SK-N-SH (cell line): ENCODE measurements at regions not wholly inside any gene's neighbourhood (a gene's known extent, or its start where the extent isn't known, plus 50 kb on each side); places are given as distances from the start of the nearest gene placed in this dataset.

Source experiments
- CTCF ChIA-PET: fragments of 300-600, 350-600 bp; formaldehyde crosslinking; extraction: SDS; loops from one replicate; lab custom pipeline; 2021; lab: Yijun Ruan, JAX
- POLR2A ChIA-PET: fragments of 350-600 bp; sonication (Branson Sonifier 250); formaldehyde crosslinking; extraction: SDS; loops from one replicate; lab custom pipeline; 2020; ENCODE audit warnings: antibody characterized with exemption, inconsistent platforms; lab: Yijun Ruan, JAX
- DNase-seq: peaks from one replicate; pipeline ENCODE4 v3.0.0; 2012
- H2AFZ ChIP-seq: fragments of 200-600 bp; sonication (generic); 2 replicates; pipeline ENCODE4 v1.8.1; 2016; ENCODE audit warnings: antibody characterized with exemption, mild to moderate bottlenecking, low read depth
- H3F3A ChIP-seq: fragments of 200-600 bp; sonication (generic); replicated peaks from 2 replicates; pipeline ENCODE3; 2016; ENCODE audit warnings: antibody characterized with exemption, mild to moderate bottlenecking; ENCODE audit not compliant: insufficient read depth
- H3K27ac ChIP-seq, 2 experiments: fragments of 200-500 bp in 1 of 2; fragments of 200-600 bp in 1 of 2; sonication (Bioruptor generic) in 1 of 2; sonication (generic), shearing (Covaris generic) in 1 of 2; 2 replicates each; pipeline versions ENCODE4 v1.5.1 to v1.6.1; 2014 to 2016; ENCODE audit warnings: low read depth in 2 of 2, inconsistent platforms in 1 of 2, low read length in 1 of 2, mild to moderate bottlenecking in 1 of 2, mixed read lengths in 1 of 2
- H3K27me3 ChIP-seq: fragments of 200-600 bp; sonication (generic), shearing (Covaris generic); 2 replicates; pipeline ENCODE4 v1.6.1; 2016; ENCODE audit warnings: mixed run types; ENCODE audit not compliant: insufficient read depth
- H3K36me3 ChIP-seq, 2 experiments: fragments of 200-500 bp in 1 of 2; fragments of 200-600 bp in 1 of 2; sonication (Bioruptor generic) in 1 of 2; sonication (generic) in 1 of 2; replicated peaks in 1 of 2; 2 replicates each; pipeline versions ENCODE3 to v1.5.1; 2014 to 2016; ENCODE audit warnings: low read length in 1 of 2, mild to moderate bottlenecking in 1 of 2; ENCODE audit not compliant: insufficient read depth in 2 of 2, control insufficient read depth in 1 of 2
- H3K4me1 ChIP-seq, 2 experiments: fragments of 200-500 bp in 1 of 2; fragments of 200-600 bp in 1 of 2; sonication (Bioruptor generic) in 1 of 2; sonication (generic), shearing (Covaris generic) in 1 of 2; 2 replicates each; pipeline versions ENCODE4 v1.5.1 to v1.6.1; 2014 to 2016; ENCODE audit warnings: low read depth in 1 of 2, low read length in 1 of 2, mixed run types in 1 of 2; ENCODE audit not compliant: insufficient read depth in 2 of 2, control insufficient read depth in 1 of 2
- H3K4me2 ChIP-seq: fragments of 200-600 bp; sonication (generic), shearing (Covaris generic); 2 replicates; pipeline ENCODE4 v1.6.1; 2017; ENCODE audit warnings: mixed run types
- H3K4me3 ChIP-seq, 2 experiments: fragments of 200-500 bp in 1 of 2; fragments of 200-600 bp in 1 of 2; sonication (Bioruptor generic) in 1 of 2; sonication (generic), shearing (Covaris generic) in 1 of 2; 2 replicates each; pipeline versions ENCODE4 v1.5.1 to v1.8.1; 2014 to 2016; ENCODE audit warnings: low read depth in 2 of 2, inconsistent platforms in 1 of 2, low read length in 1 of 2, mild to moderate bottlenecking in 1 of 2, mixed read lengths in 1 of 2, moderate library complexity in 1 of 2
- H3K79me2 ChIP-seq: fragments of 200-600 bp; sonication (generic); 2 replicates; pipeline ENCODE4 v1.8.1; 2017; ENCODE audit warnings: mild to moderate bottlenecking; ENCODE audit not compliant: insufficient read depth
- H3K9ac ChIP-seq: fragments of 200-600 bp; sonication (generic); 2 replicates; pipeline ENCODE4 v1.6.1; 2017; ENCODE audit warnings: mixed run types
- H3K9me2 ChIP-seq: fragments of 200-600 bp; sonication (generic); 2 replicates; pipeline ENCODE4 v1.6.1; 2017; ENCODE audit warnings: mixed run types
- H3K9me3 ChIP-seq: fragments of 200-600 bp; sonication (generic); 2 replicates; pipeline ENCODE4 v1.6.1; 2017; ENCODE audit warnings: mixed run types, mild to moderate bottlenecking, moderate library complexity
- H4K20me1 ChIP-seq: fragments of 200-600 bp; sonication (generic); 2 replicates; pipeline ENCODE4 v1.6.1; 2017; ENCODE audit warnings: mild to moderate bottlenecking, mixed run types; ENCODE audit not compliant: insufficient read depth
- CHD2 ChIP-seq: fragments of 150-350 bp; IDR thresholded peaks from 2 replicates; pipeline ENCODE4 v1.6.1; 2018; ENCODE audit warnings: low read length; ENCODE audit not compliant: partially characterized antibody
- EP300 ChIP-seq, 2 experiments: IDR thresholded peaks; 2 replicates each; pipeline versions ENCODE4 v1.4.0 to v1.6.1; 2012; ENCODE audit warnings: borderline replicate concordance in 1 of 2, low read depth in 1 of 2, low read length in 1 of 2
- EZH2phosphoT487 ChIP-seq: fragments of 200-600 bp; sonication (generic); IDR thresholded peaks from 2 replicates; pipeline ENCODE4 v1.6.1; 2017; ENCODE audit warnings: low read depth, mixed run types, mild to moderate bottlenecking, antibody characterized with exemption, moderate library complexity, borderline replicate concordance
- FOSL2 ChIP-seq: IDR thresholded peaks from 2 replicates; pipeline ENCODE4 v1.4.0; 2012; ENCODE audit warnings: low read depth, mild to moderate bottlenecking, moderate library complexity, borderline replicate concordance
- GABPA ChIP-seq: IDR thresholded peaks from 2 replicates; pipeline ENCODE4 v1.4.0; 2012; ENCODE audit warnings: low read depth, mild to moderate bottlenecking
- MEF2A ChIP-seq: IDR thresholded peaks from 2 replicates; pipeline ENCODE4 v1.4.0; 2012; ENCODE audit warnings: low read depth, borderline replicate concordance
- NFIC ChIP-seq: IDR thresholded peaks from 2 replicates; pipeline ENCODE4 v1.4.0; 2012; ENCODE audit warnings: borderline replicate concordance
- NRF1 ChIP-seq: IDR thresholded peaks from 2 replicates; pipeline ENCODE4 v1.6.1; 2012; ENCODE audit warnings: low read depth, mild to moderate bottlenecking, low read length
- RXRA ChIP-seq: IDR thresholded peaks from 2 replicates; pipeline ENCODE4 v1.4.0; 2012; ENCODE audit warnings: low read depth, mild to moderate bottlenecking, borderline replicate concordance
- SIN3A ChIP-seq: IDR thresholded peaks from 2 replicates; pipeline ENCODE4 v1.6.1; 2012; ENCODE audit warnings: low read depth, mild to moderate bottlenecking, low read length, moderate library complexity, borderline replicate concordance
- SMC3 ChIP-seq: IDR thresholded peaks from 2 replicates; pipeline ENCODE4 v1.6.1; 2012; ENCODE audit warnings: low read depth, low read length, improper control_type of control experiment
- TAF1 ChIP-seq: IDR thresholded peaks from 2 replicates; pipeline ENCODE4 v1.6.1; 2012; ENCODE audit warnings: low read depth, mild to moderate bottlenecking, low read length, moderate library complexity, borderline replicate concordance
- TCF12 ChIP-seq: IDR thresholded peaks from 2 replicates; pipeline ENCODE4 v1.4.0; 2012
- YY1 ChIP-seq: IDR thresholded peaks from 2 replicates; pipeline ENCODE4 v1.4.0; 2012; ENCODE audit warnings: low read depth, mild to moderate bottlenecking
- WGBS: methylation state at CpG from one replicate; pipeline ENCODE4 v1.1.6; 2017; ENCODE audit warnings: low lambda C conversion rate; 5-methylcytosine and 5-hydroxymethylcytosine counted together
- TF ChIP-seq, protein P1 (sequence below): IDR thresholded peaks from 2 replicates; pipeline ENCODE4 v1.4.0; 2012; ENCODE audit warnings: low read depth, borderline replicate concordance
- TF ChIP-seq, protein P2 (sequence below): fragments of 150-350 bp; IDR thresholded peaks from 2 replicates; pipeline ENCODE4 v1.6.1; 2016; ENCODE audit warnings: mild to moderate bottlenecking, low read depth, low read length
- TF ChIP-seq, protein P3 (sequence below): fragments of 150-350 bp; IDR thresholded peaks from 2 replicates; pipeline ENCODE4 v1.6.1; 2017; ENCODE audit warnings: antibody characterized with exemption, low read length, low read depth, borderline replicate concordance
- TF ChIP-seq, protein P4 (sequence below): IDR thresholded peaks from 2 replicates; pipeline ENCODE4 v1.4.0; 2012; ENCODE audit warnings: low read depth, borderline replicate concordance

DNA sequence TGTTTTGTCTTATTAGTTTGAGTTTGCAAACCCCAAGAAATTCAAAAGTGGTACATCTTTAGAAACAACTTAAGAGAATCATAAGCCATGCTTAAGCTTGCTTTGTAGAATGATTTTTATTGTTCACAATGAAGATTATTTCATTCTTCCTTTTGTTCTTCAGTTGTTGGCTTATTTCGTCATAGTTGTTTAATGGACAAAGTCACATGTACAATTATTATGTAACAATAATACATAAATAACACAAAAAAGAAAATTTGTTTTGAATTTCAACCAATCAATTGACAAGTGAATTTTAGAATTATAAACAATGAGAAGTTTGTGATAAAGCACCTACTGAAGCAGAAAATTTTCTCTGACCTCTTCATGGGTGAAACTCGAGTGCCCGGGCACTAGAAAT is 111.8 kb upstream of the IGF1 start:
- Histone ChIP-seq H3K9ac (no peak overlapping the region), H3K36me3 (no peaks in the 10 kb centered on the region), H3K4me2 (no peak overlapping the region), H3K27me3 (no peaks in the 10 kb centered on the region)
- POLR2A ChIA-PET: no interaction called here
- DNase-seq: no peak
- TF ChIP-seq TAF1 (no peak), MEF2A (no peak), EZH2phosphoT487 (no peak), CHD2 (no peak), NRF1 (no peak)
- TF ChIP-seq, protein P1, sequence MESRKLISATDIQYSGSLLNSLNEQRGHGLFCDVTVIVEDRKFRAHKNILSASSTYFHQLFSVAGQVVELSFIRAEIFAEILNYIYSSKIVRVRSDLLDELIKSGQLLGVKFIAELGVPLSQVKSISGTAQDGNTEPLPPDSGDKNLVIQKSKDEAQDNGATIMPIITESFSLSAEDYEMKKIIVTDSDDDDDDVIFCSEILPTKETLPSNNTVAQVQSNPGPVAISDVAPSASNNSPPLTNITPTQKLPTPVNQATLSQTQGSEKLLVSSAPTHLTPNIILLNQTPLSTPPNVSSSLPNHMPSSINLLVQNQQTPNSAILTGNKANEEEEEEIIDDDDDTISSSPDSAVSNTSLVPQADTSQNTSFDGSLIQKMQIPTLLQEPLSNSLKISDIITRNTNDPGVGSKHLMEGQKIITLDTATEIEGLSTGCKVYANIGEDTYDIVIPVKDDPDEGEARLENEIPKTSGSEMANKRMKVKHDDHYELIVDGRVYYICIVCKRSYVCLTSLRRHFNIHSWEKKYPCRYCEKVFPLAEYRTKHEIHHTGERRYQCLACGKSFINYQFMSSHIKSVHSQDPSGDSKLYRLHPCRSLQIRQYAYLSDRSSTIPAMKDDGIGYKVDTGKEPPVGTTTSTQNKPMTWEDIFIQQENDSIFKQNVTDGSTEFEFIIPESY: no peak
- TF ChIP-seq, all 33 proteins: peak for 0
- no peaks in the 10 kb centered on the region for H3K9me2 ChIP-seq
- H3K27ac ChIP-seq: no peak overlapping the region
- no peaks in the 10 kb centered on the region; a peak in 1 of 4 replicates for H3K4me1 ChIP-seq
- H4K20me1 ChIP-seq: no peaks in the 10 kb centered on the region
- H3F3A ChIP-seq: no peaks in the 10 kb centered on the region
- CTCF ChIA-PET: no interaction called here
- no peak overlapping the region for H3K4me3 ChIP-seq
- no peak overlapping the region for H2AFZ ChIP-seq
- H3K9me3 ChIP-seq: no peaks in the 10 kb centered on the region
- WGBS: 67% methylated on average over 3 of the region's 3 CpGs
- no peaks in the 10 kb centered on the region for H3K79me2 ChIP-seq

DNA sequence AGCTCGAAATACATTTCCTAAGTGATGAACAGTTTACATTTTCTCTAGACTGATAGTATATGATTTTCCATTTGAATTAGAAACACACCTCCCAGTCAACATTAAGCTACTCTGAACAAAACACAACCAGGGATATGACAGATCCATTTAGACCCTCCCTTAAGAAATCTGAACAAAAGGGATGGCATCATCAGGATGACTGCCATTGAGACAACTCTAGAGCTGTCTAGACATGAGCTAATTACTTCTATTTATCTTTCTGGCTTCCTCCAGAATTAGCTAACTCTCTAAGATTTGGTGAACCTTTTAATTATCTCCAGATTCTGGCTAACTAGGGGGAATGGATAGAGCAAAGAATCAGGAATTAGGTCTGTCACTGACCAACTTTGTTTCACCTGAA is 92.9 kb upstream of the IGF1 start:
- Histone ChIP-seq H3K4me2 (no peak overlapping the region), H3K9me2 (no peaks in the 10 kb centered on the region), H4K20me1 (no peaks in the 10 kb centered on the region), H3K4me3 (no peak overlapping the region), H3K79me2 (no peaks in the 10 kb centered on the region), H3K9me3 (no peaks in the 10 kb centered on the region)
- CTCF ChIA-PET: no interaction called here
- POLR2A ChIA-PET: no interaction called here
- 68% methylated on average over 1 of the region's 1 CpG for WGBS
- no peak for DNase-seq
- no peak for TF ChIP-seq SMC3
- TF ChIP-seq CHD2: no peak
- TF ChIP-seq RXRA: no peak
- TF ChIP-seq, protein P2, sequence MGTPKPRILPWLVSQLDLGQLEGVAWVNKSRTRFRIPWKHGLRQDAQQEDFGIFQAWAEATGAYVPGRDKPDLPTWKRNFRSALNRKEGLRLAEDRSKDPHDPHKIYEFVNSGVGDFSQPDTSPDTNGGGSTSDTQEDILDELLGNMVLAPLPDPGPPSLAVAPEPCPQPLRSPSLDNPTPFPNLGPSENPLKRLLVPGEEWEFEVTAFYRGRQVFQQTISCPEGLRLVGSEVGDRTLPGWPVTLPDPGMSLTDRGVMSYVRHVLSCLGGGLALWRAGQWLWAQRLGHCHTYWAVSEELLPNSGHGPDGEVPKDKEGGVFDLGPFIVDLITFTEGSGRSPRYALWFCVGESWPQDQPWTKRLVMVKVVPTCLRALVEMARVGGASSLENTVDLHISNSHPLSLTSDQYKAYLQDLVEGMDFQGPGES: no peak
- TF ChIP-seq, protein P3, sequence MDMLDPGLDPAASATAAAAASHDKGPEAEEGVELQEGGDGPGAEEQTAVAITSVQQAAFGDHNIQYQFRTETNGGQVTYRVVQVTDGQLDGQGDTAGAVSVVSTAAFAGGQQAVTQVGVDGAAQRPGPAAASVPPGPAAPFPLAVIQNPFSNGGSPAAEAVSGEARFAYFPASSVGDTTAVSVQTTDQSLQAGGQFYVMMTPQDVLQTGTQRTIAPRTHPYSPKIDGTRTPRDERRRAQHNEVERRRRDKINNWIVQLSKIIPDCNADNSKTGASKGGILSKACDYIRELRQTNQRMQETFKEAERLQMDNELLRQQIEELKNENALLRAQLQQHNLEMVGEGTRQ: no peak
- TF ChIP-seq TAF1: no peak
- no peak for TF ChIP-seq NFIC
- TF ChIP-seq TCF12: no peak
- TF ChIP-seq YY1: no peak
- no peak for TF ChIP-seq GABPA
- no peak for TF ChIP-seq EZH2phosphoT487
- no peak for TF ChIP-seq FOSL2
- TF ChIP-seq SIN3A: no peak
- no peak for TF ChIP-seq EP300 (IDR thresholded peaks at IDR 0.05; ENCODE audit: borderline replicate concordance in 1 of 2, low read depth in 1 of 2, low read length in 1 of 2)
- TF ChIP-seq, protein P4, sequence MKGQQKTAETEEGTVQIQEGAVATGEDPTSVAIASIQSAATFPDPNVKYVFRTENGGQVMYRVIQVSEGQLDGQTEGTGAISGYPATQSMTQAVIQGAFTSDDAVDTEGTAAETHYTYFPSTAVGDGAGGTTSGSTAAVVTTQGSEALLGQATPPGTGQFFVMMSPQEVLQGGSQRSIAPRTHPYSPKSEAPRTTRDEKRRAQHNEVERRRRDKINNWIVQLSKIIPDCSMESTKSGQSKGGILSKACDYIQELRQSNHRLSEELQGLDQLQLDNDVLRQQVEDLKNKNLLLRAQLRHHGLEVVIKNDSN: no peak
- TF ChIP-seq, all 33 proteins: peak for 0
- Histone ChIP-seq H2AFZ (no peak overlapping the region; the same call in 1 of the 2 replicates), H3K27ac (no peak overlapping the region), H3F3A (peaks cover 3% of the 10 kb centered on the region), H3K4me1 (peaks cover 0 to 2% of the 10 kb centered on the region in 2 experiments; a peak in 2 of 4 replicates), H3K9ac (no peak overlapping the region), H3K27me3 (no peaks in the 10 kb centered on the region), H3K36me3 (no peaks in the 10 kb centered on the region)
